A673 (cell line): ENCODE measurements at regions not wholly inside any gene's neighbourhood (a gene's known extent, or its start where the extent isn't known, plus 50 kb on each side); places are given as distances from the start of the nearest gene placed in this dataset.

Experiments
- CTCF ChIP-seq: fragments of 300-800, 200-600 bp; sonication (generic); conservative IDR thresholded peaks from 2 replicates; pipeline ENCODE4 v1.5.1; 2017; ENCODE audit warnings: low read depth, mild to moderate bottlenecking, antibody characterized with exemption, low read length, moderate library complexity, mixed read lengths
- EZH2 ChIP-seq: fragments of 200-600 bp; sonication (generic); IDR thresholded peaks from 2 replicates; pipeline ENCODE4 v1.6.1; 2017; ENCODE audit warnings: borderline replicate concordance, low read depth, mild to moderate bottlenecking, mixed read lengths, antibody characterized with exemption, low read length; ENCODE audit not compliant: poor library complexity, severe bottlenecking

DNA sequence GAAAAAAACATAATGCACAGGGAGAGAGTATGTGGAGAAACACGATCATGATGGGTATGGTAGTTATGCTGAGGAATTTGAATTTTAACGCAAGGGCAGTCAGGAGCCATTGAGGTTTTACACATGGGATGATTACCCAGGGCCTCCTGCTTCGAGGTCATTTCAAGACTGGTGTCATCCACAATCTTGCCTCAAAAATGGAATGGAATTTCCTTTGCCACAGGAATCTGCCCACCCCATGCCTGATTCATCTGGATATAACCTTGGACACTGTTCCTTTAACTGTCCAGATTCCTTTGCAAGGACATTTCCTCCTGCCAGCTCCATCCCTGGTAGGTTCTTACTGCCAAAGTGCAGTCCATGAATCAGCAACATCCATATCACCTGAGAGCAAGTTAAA is 655.9 kb upstream of the TENM4 start:
- TF ChIP-seq CTCF (no peak), EZH2 (no peak)
